Choroid plexus epithelial cell (primary cell): ENCODE measurements at regions not wholly inside any gene's neighbourhood (a gene's known extent, or its start where the extent isn't known, plus 50 kb on each side); places are given as distances from the start of the nearest gene placed in this dataset.

Experiments
- DNase-seq: peaks from one replicate; pipeline ENCODE4 v3.0.0-alpha.2; 2010; ENCODE audit warnings: low read depth
- H3K4me3 ChIP-seq: 2 replicates; pipeline ENCODE4 v1.5.1; 2011; ENCODE audit warnings: low read depth, mild to moderate bottlenecking, control low read depth, low read length, moderate library complexity
- TF ChIP-seq, protein P1 (sequence below): conservative IDR thresholded peaks from 2 replicates; pipeline ENCODE4 v1.5.1; 2011; ENCODE audit warnings: low read depth, mild to moderate bottlenecking, control low read depth, inconsistent platforms, low read length, moderate library complexity

DNA sequence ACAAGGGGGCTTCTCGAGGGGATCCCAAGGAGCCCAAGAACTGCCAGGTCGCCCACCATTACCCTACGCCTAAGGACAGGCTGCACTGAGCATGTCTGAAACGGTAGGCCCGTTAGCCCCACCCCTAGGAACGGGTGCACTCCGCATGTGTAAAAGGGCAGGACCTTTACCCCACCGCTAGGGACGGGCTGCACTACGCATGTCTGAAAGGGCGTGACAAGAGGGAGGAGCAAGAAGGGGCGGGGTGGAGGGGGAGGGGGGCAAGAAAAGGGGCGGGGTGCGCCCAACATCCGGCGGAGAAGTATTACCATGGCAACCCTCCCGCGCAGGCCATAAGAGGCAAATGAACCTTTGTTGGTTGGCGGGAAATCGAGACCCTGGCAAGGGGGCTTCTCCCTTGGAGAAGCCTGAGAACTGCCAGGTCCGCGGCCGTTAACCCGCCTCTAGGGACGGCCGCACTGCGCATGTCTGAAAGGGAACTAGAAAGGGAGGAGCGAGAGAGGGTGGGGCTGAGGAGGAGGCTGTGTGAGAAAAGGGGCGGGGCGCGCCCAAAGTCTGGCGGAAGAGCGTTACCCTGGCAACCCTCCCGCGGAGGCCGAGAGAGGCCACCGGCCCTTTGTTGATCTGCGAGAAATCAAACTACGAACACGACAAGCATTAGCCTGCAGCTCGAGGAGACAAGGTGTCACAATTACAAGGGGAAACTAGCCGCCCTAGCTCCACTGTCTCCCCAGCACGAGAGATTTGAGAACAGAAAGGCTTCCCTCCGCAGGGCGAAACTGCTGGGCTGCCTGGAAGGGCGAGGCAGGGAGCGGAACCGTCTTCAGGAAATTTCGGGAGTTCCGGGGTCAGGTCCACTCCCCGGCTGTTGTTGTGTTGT is 2046.8 kb downstream of the TP53TG3F start:
- H3K4me3 ChIP-seq: no peak overlapping the region
- TF ChIP-seq, protein P1, sequence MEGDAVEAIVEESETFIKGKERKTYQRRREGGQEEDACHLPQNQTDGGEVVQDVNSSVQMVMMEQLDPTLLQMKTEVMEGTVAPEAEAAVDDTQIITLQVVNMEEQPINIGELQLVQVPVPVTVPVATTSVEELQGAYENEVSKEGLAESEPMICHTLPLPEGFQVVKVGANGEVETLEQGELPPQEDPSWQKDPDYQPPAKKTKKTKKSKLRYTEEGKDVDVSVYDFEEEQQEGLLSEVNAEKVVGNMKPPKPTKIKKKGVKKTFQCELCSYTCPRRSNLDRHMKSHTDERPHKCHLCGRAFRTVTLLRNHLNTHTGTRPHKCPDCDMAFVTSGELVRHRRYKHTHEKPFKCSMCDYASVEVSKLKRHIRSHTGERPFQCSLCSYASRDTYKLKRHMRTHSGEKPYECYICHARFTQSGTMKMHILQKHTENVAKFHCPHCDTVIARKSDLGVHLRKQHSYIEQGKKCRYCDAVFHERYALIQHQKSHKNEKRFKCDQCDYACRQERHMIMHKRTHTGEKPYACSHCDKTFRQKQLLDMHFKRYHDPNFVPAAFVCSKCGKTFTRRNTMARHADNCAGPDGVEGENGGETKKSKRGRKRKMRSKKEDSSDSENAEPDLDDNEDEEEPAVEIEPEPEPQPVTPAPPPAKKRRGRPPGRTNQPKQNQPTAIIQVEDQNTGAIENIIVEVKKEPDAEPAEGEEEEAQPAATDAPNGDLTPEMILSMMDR: no peak
- no peak for DNase-seq

DNA sequence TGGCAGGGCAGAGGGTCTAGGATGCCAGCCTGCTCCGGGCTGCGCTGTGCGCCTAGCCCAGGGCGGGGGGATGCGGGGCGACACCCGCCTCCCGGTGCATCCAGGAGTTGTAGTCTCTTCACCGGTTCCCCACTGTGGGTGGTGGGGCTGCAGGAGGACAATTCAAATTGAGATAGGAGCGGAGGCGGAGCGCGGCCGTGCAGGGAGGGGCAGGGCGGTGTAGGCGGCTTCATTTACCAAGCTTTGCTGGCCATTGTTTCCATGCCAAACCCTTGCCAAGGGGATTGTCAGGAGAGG is 2047.4 kb downstream of the TP53TG3F start:
- H3K4me3 ChIP-seq: no peak overlapping the region
- TF ChIP-seq, protein P1: no peak
- DNase-seq: no peak

DNA sequence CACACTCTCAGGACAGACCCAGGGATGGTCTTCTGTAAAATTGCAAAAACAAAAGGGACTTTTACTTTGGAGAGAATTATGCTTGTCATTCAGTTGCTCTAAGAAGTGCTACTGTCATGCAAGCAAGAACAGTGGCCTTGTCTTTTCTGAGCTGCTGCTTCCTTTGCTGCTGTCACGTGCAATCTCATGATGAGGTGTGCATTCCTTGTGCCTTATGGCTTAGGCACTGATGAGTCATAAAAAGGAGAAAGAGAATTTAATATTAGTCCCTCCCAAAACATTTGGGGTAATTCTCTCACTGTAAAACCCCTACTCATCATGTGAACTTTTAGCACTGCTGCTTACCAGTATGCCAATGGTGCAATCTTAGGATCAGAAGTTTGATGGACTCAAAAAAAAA is 2051.3 kb downstream of the TP53TG3F start:
- DNase-seq: no peak
- no peak overlapping the region for H3K4me3 ChIP-seq
- TF ChIP-seq, protein P1: no peak

DNA sequence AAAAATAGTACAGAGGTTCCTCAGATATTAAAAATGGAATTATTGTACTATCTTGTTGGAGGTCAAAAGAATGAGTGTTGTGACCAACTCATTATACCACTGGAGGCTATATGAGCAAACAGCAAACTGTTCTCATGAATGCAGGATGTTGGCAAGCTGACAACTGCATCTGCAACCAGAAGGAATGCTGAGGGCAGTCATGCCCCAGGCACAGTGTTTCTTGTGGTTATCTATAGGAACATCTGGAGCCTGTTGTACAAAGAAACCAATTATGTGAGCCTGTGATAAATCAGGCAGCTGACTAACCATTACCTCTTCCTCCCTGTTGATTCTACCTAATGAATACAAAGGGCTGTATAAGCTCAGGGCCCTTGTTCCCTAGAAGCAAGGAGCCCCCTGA is 2057.1 kb downstream of the TP53TG3F start:
- no peak for DNase-seq

DNA sequence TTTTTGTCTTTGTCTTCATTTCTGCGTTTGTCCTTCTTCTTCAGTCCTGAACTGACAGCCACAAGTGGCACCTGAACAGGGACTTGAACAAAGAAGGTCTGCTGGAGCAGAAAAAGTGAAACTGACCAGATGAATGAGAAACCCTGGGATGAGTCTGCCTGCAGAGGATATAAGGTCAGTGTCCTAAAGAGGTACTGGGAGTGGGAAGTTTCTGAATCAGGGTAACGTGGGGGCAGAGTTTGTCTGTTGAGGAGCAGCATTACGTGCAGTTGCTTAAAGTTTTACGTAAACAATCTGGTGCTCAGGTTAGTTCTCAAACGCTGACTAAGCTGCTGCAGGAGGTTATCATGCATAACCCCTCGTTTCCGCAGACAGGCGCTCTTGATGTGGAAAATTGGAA is 2057.6 kb downstream of the TP53TG3F start:
- no peak for DNase-seq
- TF ChIP-seq, protein P1: no peak
- no peak overlapping the region for H3K4me3 ChIP-seq

More for the DNA sequence above, 2057.1 kb downstream of the TP53TG3F start:
- TF ChIP-seq, protein P1: no peak
- H3K4me3 ChIP-seq: no peak overlapping the region

DNA sequence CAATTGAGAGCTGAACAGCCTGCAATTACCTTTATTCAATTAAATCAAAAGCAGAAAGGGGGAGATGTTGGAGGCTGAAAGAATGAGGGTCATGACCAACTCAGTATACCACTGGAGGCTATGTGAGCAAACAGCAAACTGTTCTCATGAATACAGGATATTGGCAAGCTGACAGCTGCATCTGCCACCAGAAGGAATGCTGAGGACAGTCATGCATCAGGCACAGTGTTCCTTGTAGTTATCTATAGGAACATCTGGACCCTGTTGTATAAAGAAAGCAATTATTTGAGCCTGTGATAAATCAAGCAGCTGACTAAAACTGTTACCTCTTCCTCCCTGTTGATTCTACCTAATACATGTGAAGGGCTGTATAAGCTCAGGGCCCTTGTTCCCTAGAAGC is 2064.6 kb downstream of the TP53TG3F start:
- TF ChIP-seq, protein P1: no peak

DNA sequence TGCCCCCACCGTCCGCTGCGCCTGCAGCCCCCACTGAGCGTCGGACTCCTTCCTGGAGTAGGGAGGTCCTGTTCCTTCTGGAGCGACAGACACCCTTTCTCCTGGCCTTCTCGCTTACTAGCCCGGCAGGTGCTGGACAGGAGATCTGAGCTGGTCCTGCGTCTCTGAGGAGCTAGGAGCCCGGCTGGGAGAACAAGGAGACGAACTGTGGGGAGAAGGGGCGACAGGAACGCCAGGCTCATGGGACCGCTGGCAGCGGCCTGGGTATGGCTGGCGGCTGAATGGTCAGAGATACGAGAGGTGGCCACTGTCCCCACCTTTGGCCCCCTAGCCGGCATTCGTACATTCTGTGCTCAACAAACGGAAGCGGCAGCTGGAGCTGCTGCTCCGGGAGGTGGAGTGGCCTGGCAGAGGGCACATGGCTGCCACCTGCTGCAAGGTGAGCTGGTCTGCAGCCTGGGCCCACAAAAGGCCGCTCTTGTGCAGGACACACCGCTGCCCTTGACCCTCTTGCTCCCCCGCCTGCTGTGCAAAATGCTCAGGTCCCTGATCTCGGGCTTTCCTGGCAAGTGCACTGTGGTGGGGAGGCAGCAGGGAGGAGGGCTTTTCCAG is 2066.7 kb downstream of the TP53TG3F start:
- no peak for DNase-seq
- TF ChIP-seq, protein P1: no peak
- no peak overlapping the region for H3K4me3 ChIP-seq

More for the DNA sequence above, 2064.6 kb downstream of the TP53TG3F start:
- no peak overlapping the region for H3K4me3 ChIP-seq
- DNase-seq: no peak
